HG02938 (cell line): ENCODE measurements at regions not wholly inside any gene's neighbourhood (a gene's known extent, or its start where the extent isn't known, plus 50 kb on each side); places are given as distances from the start of the nearest gene placed in this dataset.
A peak's percentile ranks its signal among the peaks of the same experiment; 100 is the strongest.
"Not testable (repeated sequence)": the region's sequence is repeated elsewhere in the genome, so short reads cannot be mapped to it uniquely, and the experiment has no call there.

Experiments
- ATAC-seq: cut with Tn5 transposase; IDR thresholded peaks from one replicate; pipeline ENCODE4 v1.9.1; 2021; ENCODE audit warnings: mild to moderate bottlenecking, moderate library complexity; ENCODE audit not compliant: unreplicated experiment

DNA sequence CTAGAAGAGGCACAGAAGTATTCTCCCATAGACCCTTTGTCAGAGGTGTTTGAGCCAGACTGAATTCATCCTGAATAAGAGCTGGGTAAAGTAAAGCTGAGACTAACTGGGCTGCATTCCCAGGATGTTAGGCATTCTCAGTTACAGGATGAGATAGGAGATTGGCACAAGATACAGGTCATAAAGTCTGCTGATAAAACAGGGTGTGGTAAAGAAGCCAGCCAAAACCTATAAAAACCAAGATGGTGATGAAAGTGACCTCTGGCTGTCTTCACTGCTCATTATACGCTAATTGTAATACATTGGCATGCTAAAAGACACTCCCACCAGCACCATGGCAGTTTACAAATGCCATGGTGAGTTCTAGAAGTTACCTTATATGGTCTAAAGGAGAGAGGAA lies 364.9 kb upstream of the TMEFF2 start:
- no peak for ATAC-seq

DNA sequence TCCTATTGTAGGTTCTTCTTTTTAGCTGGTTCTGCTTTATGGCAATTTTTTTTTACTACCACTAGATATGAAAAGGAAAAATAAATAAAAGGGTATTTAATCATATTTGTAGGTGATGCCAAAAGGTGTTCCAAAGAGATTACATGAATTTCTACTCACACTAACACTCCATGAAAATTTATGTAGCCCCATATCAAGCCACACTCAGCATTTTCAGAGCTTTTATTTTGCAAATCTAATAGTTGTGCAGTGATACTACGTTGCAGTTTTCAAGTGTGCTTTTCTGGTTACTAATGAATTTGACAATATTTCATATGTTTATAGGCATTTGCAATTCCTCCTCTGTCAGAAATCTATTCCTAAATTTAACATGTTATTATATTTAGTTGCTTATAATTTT lies 363.9 kb upstream of the TMEFF2 start:
- ATAC-seq: no peak

DNA sequence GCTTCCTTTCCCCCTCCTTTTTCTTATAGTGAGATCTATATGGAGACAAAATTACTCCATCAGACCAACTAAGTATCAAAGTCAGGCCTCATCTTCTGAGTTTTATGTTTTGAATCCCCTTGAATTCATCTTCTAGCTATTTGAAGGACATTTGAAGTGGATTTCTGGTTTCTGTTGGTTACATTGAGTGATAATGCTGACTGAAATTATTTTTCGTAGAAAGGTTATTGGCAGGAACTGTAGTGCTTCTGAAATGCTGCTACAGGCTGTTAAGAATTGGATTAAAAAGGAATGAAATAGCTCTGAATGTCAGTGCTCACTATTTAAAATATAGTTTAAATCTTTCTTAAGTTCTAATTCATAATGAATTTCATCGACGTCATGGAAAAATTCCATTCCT lies 361.0 kb upstream of the TMEFF2 start:
- ATAC-seq: no peak

DNA sequence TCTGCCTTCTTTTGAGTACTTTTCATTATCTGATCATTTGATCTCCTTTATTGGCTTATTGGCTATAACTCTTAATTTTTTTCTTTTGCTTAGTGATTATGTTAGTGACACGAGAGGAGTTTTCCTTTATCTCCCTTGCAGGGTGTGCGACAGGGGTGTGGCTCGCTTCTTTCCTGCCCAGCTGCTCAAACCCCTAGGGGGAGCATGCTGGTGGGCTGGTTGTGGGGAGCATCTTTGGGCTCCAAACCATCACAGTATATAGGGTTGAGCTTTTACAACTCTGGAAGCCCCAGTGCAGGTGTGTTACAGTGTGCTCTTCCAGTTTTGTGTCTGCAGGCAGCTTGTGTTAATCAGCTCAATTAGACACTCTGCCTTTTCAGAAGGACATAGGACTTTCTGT lies 357.0 kb upstream of the TMEFF2 start:
- ATAC-seq: no peak

DNA sequence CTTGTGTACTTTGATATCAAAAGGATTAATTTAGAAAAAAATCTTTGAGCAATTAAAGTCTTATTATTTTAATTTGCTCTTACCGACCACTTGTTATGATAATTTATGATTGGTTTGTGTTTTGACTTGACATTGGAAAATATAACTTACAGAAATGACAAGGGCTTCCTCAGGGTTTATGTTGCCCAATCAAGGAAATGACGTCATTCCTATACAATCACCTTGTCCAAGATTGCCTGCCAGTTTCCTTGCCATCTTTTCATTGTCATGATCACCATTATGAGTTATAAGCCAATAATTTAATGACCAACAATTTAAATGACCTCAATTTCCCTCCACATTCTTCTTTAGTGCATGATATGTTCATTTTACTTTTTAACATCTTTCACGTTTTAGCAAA lies 351.8 kb upstream of the TMEFF2 start:
- no peak for ATAC-seq

DNA sequence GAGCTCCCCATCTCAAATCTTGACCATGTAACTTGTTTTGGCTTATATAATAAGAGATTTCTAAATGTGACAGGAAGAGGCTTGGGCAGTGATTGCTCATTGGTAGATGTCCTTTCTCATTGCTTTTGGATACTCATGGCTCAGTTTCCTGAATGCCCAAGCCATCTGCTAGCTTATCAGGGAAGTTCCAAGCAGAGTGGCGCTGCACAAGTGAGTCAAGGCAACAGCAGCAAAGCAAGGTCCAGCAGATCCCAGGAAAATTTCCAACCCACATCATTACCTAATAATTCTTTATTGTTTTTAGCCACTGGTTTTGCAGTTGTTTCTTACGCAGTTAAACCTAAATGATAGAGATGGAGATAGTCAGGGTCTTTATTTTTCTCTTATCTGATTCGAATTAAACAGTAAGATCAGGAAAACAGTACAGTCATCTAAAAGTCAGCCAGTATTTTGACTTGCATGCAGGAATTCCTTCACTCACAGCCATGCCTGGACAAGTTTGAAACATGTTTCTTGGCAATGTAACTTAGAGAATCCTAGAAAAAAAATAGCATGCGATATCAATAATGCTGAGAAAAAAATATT lies 349.7 kb upstream of the TMEFF2 start:
- no peak for ATAC-seq

DNA sequence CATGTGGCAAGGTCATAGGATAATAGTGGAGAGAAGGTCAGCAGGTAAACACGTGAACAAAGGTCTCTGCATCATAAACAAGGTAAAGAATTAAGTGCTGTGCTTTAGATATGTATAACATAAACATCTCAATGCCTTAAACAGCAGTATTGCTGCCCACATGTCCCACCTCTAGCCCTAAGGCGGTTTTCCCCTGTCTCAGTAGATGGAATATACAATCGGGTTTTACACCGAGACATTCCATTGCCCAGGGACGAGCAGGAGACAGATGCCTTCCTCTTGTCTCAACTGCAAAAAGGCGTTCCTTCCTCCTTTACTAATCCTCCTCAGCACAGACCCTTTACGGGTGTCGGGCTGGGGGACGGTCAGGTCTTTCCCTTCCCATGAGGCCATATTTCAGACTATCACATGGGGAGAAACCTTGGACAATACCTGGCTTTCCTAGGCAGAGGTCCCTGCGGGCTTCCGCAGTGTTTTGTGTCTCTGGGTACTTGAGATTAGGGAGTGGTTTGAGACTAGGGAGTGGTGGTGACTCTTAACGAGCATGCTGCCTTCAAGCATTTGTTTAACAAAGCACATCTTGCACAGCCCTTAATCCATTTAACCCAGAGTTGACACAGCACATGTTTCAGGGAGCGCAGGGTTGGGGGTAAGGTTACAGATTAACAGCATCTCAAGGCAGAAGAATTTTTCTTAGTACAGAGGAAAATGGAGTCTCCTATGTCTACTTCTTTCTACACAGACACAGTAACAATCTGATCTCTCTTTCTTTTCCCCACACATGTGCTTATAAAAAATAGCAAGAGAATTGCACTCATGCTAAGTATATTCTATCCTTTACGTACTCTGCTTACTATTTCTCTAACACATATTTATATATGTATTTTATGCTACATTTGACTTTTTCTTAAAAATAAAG lies 347.7 kb upstream of the TMEFF2 start:
- ATAC-seq: not testable (repeated sequence)

DNA sequence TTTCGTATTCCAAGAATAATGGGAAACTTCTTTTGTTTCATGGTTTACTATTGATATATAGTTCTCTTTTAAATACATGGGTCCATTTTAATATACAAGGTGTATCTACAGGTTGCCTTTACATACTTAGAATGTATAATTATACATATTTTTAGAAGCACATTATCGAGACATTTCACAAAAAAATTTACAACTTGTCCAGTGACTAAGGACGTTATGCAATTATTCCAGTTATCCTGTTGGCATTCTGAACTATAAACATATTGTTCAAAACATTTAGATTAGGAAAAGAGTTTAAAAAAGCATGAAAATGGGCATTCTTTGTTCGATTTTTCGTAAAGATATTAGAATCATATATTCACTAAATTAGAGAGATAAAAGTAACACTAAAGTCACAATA lies 344.6 kb upstream of the TMEFF2 start:
- ATAC-seq: no peak

DNA sequence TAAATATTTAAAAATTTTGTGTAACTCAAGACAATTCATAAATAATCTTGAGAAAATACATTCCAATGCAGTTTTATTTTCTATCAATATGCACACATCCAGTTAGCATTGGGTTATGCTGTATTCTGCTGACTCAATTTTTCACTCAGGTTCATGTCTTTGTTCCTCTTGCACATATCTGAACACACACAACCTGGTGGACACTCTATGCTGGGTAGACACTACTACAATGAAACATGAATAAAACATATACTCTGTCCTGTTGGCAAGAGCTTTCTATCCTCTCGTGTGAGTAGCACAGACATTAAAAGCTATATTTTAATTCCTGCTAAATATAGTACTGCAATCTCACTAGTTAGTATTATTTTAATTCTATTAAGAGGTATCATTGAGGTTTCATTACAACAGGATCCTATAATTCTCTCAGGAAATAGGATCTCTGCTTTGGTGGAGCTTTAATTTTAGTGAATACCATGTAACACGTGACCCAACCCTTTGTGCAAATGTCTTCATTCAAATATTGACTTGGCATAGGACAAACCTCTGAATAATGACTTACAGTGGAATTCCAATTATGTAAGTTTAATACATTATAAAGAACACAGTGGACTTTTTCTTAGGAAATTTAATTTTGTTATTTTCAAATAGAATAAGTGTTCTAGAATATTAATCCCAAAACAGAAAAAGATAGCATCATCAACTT lies 342.3 kb upstream of the TMEFF2 start:
- ATAC-seq: no peak

DNA sequence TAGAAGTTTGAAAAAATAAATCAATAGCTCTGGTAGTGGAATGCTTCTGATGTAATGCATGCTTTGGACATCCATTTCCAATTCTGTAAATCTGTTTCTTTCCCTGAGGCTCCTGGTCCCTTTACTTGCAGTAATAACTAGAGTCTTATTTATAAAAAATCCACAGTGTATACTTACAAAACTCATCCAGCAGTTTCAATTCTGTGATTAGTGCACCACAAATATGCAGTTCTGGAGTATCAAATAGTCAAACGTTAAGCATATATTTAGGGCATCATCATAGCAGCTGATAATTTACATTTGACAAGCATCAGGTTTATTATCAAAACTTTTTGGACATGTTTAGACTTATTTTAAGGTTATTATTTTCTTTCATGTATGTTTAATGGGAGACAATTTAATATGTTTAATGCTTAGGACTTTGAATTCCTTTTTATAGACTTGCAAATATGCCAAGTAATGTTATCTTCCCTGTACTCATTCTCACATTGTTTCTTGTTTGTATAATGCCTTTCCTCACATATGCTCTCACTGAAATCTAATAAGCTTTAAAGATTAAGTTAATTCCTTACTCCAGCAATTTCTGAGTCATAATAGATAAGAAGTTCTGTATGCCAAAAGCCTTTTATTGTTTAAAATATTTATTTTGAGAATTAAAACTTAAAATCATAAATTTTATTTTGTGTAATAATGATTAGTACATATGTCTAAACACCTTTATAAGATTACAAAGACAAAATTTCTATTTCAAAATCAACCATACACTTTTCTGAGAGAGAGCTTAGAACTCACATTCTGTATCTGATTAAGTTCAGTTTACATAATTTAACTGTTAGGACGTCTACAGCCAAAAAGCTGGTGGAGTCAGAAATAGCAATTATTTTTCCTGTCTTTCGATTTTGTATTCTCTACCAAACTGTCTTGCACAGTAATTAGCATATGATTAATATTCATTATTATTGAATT lies 341.5 kb upstream of the TMEFF2 start:
- ATAC-seq: no peak

DNA sequence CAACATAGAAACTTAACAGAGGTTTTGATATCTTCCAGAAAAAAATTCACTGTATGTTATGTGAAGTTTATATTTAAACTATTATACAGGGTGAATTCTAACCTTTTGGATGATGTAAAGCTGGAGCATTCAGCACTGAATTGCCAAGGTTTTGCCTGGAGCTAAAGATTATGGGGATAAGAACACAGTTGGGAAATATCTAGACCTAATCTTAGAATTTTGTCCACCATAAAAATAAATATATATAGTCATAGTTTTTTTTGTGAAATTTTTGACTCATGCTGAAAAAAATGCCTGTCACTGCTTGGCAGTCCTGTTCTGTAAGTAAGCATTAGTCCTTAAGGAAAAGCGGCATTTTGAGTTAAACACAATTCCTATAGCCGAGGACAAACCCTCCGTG lies 339.3 kb upstream of the TMEFF2 start:
- no peak for ATAC-seq

DNA sequence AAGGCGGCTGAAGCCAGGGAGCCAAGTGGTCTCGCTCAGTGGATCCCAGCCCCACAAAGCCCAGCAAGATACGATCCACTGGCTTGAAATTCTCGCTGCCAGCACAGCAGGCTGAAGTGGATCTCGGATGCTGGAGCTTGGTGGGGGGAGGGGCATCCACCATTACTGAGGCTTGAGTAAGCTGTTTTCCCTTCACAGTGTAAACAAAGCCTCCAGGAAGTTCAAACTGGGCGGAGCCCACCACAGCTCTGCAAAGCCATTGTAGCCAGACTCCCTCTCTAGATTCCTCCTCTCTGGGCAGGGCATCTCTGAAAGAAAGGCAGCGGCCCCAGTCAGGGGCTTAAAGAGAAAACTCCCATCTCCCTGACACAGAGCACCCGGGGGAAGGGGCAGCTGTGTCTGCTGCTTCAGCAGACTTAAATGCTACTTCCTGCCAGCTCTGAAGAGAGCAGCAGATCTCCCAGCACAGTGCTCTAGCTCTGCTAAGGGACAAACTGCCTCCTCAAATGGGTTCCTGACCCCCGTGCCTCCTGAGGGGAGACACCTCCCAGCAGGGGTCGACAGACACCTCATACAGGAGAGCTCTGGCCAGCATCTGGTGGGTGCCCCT lies 330.0 kb upstream of the TMEFF2 start:
- not testable (repeated sequence) for ATAC-seq

DNA sequence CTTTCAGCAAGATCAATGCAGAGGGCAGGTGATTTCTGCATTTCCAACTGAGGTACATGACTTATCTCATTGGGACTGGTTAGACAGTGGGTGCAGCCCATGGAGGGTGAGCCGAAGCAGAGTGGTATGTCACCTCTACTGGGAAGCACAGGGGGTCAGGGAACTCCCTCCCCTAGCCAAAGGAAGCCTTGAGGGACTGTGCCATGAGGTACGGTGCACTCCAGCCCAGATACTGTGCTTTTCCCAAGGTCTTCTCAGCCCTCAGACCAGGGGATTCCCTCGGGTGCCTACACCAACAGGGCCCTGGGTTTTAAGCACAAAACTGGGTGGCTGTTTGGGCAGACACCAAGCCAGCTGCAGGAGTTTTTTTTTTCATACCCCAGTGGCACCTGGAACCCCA lies 329.5 kb upstream of the TMEFF2 start:
- ATAC-seq: not testable (repeated sequence)

DNA sequence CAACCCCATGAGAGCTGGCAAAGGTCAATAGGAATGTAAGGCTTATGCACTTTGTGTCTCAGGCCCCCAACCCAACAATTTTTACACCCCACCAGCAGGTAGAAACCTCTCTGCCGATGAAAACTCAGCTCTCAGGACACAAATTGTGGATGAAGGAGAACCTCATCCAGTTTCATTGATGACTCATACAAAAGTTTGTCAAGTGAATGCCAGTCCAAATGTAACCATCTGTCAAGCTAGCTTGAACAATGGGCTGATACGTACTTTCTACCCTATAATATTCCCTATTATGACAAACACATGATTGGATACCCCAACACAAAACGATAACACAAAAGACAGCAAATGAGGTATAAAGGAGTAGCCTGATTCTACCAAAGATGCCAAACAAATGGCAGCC lies 321.2 kb upstream of the TMEFF2 start:
- no peak for ATAC-seq

DNA sequence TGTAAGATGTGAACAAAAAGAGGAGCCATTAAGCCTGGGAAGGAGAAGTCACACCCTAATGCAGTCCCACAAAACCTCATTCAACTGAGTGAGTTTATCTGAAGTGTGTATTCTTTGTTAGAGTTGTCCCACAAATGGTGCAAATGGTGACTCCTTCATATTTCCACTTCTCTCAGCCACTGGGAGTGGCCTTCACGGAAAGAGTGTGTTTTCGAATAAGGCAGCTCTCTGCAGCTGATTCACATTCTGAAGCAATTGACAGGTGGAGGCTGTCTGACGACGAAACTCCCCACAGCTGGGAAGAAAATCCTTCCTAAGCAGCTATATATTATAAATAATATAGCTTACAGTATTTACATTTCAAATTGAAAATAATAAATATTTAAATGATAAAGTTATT lies 318.8 kb upstream of the TMEFF2 start:
- no peak for ATAC-seq

DNA sequence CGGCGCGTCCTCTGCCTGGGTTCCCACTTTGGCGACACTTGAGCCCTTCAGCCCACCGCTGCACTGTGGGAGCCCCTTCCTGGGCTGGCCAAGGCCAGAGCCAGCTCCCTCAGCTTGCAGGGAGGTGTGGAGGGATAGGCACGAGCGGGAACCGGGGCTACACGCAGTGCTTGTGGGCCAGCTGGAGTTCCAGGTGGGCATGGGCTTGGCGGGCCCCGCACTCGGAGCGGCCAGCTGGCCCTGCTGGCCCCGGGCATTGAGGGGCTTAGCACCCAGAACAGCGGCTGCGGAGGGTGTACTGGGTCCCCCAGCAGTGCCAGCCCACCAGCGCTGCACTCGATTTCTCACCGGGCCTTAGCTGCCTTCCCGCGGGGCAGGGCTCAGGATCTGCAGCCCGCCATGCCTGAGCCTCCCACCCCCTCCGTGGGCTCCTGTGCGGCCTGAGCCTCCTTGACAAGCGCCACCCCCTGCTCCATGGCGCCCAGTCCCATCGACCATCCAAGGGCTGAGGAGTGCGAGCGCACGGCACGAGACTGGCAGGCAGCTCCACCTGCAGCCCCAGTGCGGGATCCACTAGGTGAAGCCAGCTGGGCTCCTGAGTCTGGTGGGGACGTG lies 313.2 kb upstream of the TMEFF2 start:
- not testable (repeated sequence) for ATAC-seq

DNA sequence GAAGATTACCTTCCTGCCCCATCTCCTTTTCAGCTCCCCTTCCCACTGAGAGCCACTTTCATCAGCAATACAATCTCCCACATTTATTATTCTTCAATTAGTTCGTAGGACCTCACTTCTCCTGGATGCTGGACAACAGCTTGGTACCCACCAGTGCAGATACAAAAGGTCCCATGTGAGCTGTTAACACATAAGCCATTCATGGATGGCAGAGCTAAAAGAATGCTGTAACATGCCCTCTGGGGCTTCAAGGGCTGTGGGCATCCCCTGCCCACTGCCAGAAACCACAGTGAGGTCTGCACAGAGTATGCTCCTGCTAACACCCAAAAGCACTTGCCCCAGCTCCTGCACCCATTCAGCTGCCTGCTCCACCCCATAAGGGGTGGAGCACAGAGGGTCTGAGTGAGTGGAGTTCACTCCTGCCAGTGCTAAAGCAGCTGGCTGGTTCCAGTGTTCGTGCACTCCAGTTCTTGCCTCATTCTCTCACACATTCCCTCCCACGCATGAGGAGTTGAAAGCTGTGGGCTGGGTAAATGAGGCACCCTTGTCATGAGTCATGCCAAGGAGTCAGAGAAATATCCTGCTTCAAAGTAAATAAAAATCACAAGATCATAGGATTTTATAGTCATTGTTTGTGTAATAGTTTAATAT lies 305.9 kb upstream of the TMEFF2 start:
- peak; percentile 65 for ATAC-seq

DNA sequence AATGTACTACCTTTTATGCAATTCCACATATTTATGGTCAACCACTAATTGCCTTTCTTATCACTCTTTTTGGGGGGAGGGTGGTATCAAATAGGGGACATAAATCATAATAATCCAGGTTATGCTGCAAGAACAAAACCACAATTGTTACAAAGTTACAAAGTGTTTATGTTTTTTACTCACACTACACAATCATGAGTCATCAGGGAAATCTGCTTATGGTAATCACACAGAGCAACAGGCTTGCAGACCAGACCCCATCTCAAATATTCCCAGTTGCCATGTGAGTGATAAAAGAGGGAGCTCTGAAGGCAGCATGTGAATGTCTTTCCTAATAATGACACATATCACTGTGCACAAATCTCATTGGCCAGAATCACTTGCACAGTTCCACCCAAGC lies 304.7 kb upstream of the TMEFF2 start:
- ATAC-seq: no peak

DNA sequence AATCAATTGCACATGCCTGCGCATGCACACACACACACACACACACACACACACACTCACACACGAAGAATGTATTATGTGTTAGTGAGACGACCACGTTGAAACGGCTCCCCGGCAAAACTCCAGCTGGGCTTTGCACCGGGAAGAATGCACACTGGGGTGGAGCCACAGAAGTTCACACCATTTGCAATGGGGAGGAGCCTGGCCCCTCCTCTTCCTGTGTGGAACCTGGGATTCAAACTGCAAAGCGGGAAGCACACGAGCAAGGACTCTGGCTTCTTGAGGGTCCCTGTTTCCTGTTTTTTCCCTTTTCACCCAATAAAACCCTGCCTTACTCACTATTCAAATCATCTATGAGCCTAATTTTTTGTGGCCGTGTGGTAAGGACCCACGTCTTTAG lies 304.0 kb upstream of the TMEFF2 start:
- ATAC-seq: no peak
